HG02610 (cell line): ENCODE measurements at regions not wholly inside any gene's neighbourhood (a gene's known extent, or its start where the extent isn't known, plus 50 kb on each side); places are given as distances from the start of the nearest gene placed in this dataset.
A peak's percentile ranks its signal among the peaks of the same experiment; 100 is the strongest.
"Not testable (repeated sequence)": the region's sequence is repeated elsewhere in the genome, so short reads cannot be mapped to it uniquely, and the experiment has no call there.

Experiments used
- ATAC-seq: cut with Tn5 transposase; IDR thresholded peaks from one replicate; pipeline ENCODE4 v1.9.1; 2021; ENCODE audit warnings: mild to moderate bottlenecking, moderate library complexity; ENCODE audit not compliant: unreplicated experiment

DNA sequence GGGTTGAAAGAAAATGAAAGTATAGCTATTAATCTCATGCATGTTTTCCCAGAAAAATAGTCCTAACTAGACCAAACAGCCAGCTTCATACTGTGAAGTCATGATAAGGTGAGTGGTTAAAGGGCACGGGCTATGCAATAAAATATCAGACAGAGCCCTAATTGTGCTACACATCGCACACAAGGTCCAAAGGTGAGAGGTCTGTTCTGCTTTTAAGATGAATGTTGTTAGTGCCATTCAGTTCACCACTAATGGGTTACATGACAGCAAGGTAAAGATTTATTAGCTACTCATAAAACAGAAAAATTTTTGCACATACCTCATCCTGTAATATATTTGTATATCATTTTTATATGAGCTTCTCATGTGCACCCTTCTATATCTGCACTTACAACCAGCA is 105.0 kb upstream of the STK17B start:
- ATAC-seq = no peak

DNA sequence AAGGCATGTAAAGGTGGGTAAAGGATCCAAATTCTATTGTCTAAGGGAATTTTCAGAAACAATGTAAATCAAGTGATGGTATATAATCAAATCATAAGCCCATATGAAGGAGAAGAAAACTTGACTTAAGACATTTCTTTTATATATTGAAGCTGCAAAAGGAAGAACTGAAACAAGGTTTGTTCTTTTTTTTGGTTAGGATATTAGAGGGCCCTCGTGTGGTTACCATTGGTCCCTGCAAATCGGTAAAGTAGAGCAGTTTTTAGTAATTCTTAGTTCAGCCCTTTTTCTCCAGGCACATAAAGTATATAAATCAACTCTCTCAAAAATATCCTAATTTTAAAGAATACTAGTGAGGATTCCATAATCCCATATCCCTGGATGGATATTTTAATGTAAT is 105.6 kb upstream of the STK17B start:
- ATAC-seq = no peak

DNA sequence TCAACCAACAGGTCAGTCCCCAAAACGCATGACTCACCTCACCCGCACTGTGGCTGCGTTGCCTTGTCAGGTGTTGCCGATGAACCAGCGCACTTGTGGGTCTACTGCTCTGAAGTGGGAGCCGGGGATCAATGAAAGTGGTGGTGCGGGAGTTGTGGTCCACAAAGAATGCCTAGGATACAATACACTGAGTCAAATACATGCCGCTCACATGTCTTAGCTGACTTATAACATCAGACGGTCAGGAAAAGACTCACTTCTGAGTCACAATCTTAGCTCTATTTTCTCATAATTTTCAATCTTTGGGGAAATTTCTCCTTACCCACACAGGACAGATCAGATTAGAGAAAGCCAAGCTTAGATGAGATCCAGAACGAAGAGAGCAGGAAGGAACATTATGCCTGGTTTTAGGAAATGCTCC is 107.1 kb upstream of the STK17B start:
- no peak for ATAC-seq

DNA sequence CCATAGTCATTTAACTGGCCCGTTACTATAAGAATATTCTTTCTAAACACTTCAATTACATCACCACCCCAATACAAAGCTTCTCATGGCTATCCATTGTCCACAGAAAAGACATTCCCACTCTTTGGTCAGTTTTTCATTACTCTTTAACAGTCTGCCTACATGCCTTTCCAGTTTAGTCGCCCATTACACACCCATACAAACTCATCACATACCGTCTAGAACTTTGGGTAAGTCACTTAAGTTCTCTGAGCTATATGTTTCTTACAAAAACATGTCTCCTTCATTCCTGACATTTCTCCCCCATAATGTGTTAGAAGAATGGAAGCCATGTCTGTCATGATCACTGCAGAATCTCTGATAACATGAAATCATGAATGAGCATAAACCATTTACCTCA is 108.2 kb upstream of the STK17B start:
- no peak for ATAC-seq

DNA sequence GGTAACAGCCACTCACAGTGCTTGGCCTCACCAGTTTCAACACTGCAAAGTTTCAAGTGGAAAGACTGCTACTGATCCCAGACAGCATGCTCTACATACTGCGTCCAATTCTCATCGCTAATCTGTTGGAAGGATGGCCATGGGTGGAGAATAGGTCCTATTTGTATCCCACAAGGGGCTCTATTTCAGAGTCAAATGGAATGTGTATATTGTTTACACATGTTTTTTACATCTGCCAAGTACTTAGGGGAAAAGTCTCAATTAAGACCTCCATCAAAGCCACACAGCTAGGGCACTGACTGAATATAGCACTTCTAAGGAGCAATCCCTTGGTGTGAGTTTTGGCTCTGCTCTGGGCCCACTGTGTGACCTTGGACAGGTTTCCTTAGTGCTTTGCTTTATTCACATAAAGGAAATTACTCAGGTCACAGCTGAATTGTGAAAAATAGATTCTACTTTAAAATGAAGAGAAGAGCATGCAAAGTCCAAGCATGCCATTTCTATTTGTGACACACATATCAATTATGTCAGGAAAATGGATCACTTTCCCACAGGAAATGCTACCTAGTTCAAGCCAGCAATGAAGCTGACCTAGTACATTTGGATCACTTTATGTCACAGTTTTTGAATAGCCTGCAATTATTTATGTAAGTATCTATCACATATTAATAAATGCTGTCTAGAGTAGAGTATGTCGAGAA is 112.9 kb upstream of the STK17B start:
- ATAC-seq = no peak

DNA sequence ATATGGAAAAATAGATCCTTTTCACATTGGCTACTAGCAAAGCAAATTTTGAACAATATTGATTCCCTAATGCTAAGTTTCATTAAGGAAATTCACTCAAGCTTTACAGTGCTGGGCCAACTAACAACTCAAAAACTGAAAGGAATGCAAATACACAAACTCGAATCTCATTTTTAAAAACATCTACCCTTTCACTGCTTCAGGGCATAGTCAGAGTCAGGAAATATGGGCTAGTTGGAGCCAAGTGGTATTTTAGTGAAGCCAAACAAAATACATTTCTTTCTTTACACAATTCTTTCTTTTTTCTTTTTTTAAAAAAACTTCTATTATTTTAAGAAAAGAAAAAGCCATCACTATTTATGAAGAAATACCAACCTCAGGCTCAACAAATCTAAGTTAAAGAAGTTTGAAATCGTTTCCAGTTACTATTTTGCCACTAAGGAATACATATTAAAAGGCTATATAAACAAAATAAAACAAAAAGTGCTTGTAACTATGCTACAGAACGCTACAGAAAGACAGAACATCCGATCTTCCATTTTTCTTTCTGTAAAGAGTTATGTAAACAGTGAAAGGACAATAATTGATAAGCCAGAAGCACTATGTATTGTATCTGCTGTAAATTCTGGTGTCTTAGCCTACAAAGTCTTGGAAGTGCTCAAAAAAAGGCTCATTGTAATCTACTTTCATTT is 113.6 kb upstream of the STK17B start:
- ATAC-seq = no peak

DNA sequence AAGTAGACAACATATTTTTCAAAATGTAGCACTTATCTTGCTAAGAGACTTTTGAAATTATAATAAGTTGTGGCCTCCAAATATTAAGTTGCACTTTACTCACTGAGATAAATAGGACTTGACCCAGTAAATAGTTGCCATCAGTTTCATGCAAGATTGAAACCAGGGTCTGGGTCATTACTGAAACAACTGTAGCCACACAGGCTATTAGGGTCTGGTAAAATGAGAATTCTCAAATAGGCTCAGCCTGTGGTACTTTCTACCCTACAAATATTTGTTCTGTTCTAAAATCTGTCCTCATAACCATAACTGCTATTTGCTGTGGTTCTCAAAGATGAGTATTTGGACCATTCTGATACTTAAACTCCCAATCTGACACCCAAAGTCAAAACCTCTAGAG is 115.4 kb upstream of the STK17B start:
- ATAC-seq = peak; percentile 44

DNA sequence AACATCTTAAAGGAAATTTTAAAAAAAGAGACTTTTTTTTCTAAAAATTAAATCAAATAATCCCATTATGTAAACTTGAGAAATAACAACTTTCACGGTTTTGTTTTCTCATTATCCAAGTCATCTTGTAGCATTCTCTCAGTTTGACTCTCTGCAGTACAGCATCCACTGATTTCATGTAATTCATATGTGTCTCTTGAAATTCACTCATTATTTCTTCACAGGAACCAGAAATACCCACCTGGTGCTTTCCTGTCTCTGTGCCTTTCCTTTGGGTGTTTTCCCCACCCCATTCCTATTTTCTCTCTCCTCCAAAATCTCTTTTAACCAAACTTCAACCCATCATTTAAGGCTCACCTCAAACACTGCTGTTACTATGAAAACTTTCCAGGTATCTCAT is 116.1 kb upstream of the STK17B start:
- ATAC-seq = no peak

DNA sequence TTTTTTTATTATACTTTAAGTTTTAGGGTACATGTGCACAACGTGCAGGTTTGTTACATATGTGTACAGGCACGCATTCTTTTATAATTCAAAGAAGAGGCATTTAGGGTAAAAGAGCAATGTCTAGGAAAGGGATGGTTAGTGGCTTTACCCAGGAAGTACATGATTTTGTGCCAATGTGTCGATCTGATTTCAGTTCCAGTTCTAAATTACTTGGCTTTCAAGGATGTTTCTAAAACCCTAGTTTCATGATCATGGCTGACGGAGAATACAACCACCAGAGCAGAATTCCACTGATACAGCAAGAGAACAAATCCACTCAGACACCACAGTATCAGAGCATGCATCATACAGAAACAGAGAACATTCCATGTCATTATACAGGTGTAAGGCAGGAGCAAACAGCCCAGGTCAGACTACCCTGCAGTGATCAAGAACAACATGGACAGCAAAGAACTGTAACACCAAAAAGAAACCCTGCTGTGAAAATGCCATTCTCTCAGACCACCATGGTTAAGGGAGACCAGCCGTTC is 116.7 kb upstream of the STK17B start:
- no peak for ATAC-seq

DNA sequence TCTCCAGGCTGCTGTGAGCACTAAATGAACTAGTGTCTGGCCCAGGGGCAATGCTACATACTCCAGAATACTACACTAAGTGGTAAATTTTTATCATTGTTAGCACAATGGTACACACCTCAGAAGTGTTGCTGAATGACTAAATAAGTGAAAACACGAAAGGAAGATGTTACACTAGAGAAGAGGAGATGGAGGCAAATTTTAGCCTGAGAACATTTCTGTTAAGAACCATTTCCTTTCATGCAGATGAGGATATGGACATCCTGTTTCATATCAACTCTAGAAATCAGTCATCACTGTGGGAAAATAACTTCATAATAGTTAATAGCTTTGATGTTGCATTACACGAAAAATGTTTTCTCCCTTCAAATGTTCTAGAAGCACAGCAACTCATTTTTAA is 117.6 kb upstream of the STK17B start:
- peak; percentile 58 for ATAC-seq

DNA sequence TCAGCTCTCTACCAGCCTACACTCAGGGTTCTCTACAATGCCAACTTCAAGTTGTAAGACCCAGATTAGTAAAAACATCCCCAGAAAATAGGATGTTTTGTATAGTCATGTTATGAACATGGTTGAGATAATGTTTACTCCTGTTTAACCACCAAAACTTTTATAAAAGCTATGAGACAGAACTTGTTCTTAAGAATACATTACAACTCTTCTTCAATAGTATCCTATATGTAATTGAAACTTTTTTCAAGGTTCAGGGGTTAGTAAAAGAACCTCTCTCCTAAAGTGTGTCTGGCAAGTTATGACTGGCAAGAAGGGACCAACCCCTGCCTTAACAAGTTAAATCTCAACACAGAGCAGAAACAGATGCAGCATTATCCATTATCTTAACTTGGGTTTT is 118.8 kb upstream of the STK17B start:
- no peak for ATAC-seq

DNA sequence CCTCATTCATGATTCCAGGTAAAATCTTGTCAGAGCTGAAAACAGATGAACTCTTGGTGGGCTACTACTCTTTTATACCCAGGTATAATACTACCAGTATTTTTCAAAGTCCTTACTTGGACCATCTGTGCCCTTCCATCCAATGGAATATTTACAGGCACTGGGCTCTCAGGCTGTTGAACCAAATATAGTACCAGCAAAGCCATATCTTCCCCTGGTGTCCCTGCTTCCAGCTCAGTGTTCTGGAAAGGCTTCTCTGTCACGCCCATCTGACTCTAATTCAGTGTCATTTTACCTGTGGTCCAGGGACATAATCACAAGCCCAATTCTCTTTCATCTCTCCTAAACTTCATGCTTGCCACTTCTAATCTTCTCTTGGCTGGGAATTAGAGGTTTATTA is 119.2 kb upstream of the STK17B start:
- ATAC-seq = no peak

DNA sequence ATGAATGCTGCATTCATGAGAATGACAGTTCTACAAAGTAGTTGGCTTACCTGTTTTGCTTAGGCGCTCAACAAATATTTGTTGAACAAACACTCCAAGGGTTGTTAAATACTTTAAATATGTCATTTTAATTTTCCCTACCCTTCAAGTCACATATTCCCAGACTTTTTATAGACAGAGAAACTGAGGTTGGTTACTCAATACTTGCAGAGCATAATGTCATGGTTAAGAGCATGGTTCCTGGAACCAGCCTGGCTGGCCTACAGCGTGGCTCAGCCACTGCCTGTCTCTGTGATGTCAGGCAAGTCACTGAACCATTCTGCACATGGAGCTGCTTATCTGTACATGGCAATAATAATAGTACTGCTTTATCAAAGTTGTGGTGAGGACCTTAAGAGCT is 120.0 kb upstream of the STK17B start:
- ATAC-seq = no peak

DNA sequence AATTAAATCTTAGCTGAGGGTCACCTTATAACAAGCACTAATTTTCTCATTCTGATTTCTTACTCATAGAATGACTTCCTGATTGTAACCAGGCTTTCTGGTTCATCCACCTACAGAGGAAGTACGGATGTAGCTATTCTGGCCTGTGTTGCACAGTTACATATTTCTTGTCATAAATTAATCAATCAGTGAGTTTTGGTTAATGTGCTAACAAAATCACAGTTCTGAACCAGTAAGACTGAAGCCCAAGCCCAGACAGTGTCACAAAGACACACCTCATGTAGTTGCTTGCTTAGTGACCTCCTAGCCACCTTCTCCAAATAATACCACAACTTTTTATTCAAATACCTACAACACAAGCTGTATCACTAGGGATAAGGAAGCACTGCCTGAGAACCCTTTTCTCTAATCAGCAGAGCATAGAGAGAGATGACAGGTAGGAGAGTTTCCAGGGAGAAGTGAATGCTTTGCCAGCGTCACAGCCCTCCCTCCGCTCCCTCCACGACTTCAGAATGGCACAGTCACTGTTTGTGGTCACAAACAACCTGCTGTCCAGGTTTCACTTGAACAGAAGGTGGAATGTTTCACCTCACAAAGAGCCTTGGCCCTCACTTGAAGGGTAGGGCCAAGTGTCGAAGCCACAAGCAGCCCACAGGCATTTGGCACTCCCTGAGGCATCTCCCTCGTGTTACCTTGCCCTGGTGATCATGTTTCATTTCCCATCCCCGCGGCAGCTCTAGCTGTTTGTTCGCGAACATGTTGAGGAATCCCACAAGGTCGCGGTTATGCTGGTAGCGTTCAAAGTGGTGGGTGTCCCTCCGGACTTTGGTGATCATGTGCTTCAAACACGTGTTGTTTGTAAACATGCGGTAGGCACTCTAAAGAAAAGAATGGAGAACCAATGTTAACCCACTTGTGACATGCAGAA is 120.8 kb upstream of the STK17B start:
- no peak for ATAC-seq

DNA sequence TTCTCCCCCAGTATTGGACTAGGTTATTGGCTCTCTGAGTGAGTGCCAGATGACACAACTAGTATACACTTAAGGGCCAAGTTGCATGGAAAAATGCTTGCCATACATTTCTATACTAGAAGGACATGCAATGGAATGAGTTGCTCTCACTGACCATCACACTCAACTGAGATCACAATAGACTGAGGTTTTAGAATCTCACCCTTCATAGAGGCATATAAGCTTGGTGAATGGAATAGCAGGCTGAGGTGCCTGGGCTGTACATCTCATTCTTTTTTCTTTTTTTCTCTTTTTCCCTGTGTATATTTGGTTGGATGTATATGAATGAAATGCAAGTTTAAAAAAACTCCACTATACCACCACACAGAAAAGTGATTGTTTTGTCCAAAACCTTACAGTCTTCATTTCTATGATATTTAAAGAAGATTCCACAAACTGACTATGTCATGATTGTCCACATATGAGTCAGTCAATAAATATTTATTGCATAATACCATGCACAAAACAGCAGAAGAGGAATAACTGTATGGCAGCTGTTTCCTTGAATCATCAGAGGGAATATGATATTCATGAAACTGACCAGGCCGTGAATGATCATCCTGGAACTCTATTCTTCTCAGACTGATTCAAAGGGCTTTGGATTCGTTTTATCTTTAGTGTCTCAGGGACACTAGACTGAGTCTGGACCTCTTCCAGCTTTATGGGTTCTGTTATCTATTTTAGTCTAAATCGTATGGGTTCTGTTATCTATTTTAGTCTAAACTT is 122.6 kb upstream of the STK17B start:
- ATAC-seq = no peak

DNA sequence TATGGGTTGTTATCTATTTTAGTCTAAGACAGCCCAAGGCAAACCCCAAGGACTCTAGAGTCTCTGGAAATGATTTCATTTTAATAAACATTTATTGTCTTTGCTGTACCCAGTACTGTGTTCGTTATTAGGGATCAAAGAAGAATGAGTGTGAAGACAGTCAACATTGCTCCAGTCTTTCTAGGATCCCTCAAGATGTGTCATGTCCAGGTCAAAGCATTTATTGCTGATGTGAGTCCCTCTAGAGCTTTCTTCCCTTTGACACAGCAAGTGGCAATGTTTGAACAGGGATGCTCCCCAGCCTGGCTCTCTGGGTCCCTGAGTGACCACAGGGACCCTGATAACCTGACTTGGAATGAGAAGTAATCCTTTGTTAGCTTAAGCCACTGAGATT is 123.1 kb upstream of the STK17B start:
- ATAC-seq = no peak

DNA sequence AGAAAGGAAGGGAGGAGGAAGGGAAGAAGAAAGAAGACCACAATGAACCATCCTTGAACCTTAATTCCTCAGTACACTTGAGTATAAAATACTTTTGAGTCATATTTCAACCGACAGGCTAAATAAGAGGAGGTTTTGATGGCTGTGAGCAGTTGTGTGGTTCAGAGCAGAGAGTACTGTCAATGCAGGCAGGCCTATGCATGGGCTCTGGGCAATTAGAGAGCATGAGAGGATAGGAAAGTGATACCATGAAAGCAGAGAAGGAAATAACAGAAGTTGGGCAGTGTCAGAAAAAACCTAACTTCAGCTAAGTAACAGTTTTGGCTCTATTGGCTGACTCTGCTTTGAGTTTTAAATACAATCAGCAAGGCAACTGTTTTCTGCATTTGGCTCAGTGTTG is 123.6 kb upstream of the STK17B start:
- ATAC-seq = no peak

DNA sequence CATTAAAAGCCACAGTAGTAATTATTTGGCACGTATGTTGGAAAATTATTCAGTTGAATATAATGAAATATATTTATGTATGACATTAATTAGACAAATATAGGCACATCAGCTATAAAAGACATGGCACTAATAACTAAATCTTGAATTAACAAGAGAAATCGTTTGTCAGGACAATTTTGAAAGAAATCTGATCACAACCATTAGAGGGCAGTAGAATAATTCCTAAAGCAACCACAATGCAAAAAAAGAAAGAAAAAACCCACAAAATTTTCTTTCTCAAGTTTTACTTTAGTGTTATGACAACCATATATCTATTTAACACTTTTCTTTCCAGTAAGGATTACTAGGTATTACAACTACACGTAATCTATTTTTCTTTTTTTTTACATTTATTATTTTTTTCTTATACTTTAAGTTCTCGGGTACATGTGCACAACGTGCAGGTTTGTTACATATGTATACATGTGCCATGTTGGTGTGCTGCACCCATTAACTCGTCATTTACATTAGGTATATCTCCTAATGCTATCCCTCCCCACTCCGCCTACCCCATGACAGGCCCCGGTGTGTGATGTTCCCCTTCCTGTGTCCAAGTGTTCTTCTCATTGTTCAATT is 126.8 kb upstream of the STK17B start:
- ATAC-seq = not testable (repeated sequence)

DNA sequence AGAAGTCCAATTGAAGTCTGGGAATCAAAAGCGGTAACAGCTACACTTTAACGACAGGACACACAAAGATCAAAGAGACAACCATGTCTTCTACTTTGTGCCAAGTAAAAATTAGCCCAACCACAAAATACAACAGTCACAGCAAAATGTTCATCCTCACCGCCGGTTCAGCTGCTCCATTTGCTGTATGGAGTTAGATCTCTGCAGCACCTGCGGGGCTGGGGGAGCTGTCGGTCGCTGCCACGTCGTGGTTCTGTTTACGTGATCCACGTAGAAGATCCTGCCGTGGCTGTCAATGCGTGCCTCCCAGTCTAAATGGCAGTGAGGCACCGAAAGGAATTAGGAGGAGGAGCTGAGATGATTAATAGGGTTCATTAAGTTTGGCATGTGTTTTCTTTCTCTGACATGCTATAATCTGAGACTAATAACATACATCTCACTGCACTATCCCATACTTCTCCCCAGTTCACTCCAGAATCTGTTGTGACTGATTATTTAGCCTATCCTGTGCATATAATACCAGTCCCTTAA is 136.5 kb upstream of the STK17B start:
- ATAC-seq = no peak

DNA sequence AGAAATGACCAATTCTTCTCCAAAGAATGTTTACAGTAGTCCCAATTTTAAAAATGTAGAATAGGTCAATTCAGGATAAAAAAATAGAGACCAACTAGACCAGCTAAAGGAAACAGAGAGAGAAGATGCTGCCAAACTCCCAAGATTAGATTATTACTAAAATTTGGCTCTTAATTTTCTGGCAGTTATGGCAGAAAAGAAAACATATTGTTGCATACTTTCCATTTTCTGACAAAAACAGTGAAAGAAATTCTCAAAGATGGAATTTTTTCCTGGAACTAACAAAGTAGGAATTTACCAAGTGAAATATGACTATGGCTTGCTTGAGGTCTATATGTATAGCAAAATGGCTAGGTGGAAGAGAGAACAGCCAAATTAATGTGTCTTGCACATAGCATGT is 138.3 kb upstream of the STK17B start:
- ATAC-seq = no peak
